ENCODE measurements at regions not wholly inside any gene's neighbourhood (a gene's known extent, or its start where the extent isn't known, plus 50 kb on each side); places are given as distances from the start of the nearest gene placed in this dataset.

GRCh38 chr20:52493171-52493721 lies 301.7 kb upstream of the ZFP64 start (continued):
- TF ChIP-seq CEBPZ (IDR thresholded peaks at IDR 0.05; ENCODE audit: low read length) (no peak), ZNF235 (CRISPR knock-in tag; IDR thresholded peaks at IDR 0.05; ENCODE audit: borderline replicate concordance) (no peak), IRF9 (CRISPR knock-in tag; IDR thresholded peaks at IDR 0.05; ENCODE audit: borderline replicate concordance) (no peak), ZNF326 (CRISPR knock-in tag; IDR thresholded peaks at IDR 0.05; ENCODE audit: borderline replicate concordance) (no peak)

DNA sequence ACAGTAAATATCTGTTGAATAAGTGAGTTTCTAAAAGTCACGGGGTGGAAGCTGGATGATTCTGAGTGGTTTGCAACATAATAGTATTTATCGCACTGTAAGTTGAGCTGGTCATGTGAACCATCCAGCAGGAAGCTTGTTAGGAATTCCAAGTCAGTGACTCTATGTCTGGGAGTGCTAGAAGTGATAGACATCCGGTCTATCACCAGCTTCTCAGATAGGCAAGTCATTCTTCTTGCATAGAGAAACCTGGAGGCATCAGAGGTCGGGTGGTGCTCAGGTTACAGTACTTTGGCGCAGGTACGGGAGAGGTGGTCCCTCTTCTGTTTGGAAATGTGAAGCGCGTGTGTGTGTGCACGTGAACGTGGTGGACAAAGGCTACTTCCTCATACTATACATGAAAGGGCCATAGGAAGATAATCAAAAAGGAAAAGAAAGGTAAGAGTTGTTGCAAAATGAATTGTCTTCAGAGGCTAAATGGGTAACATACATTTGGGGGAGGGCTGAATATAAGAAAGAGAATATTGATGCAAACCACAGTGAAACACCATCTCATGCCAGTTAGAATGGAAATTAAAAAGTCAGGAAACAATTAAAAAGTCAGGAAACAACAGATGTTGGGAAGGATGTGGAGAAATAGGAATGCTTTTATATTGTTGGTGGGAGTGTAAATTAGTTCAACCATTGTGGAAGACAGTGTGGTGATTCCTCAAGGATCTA lies 299.3 kb upstream of the ZFP64 start:
- intact Hi-C loops (cut with micrococcal nuclease; ENCODE audit: unreplicated experiment) (no loop called here), in situ Hi-C loops (cut with HindIII; ENCODE audit: extremely low pct_ligation_motif_present, low pct_unique_long_range_greater_than_20kb) (no loop called here)

More for the DNA sequence above, 299.3 kb upstream of the ZFP64 start:
- Histone ChIP-seq H3K9ac (ENCODE audit: insufficient read depth, low read depth, low read length) (no peak overlapping the region), H3K36me3 (replicated peaks in 1 of 2; ENCODE audit: control insufficient read depth in 1 of 2, insufficient read depth in 2 of 2, low read length in 2 of 2) (no peaks in the 10 kb centered on the region), H3K27me3 (ENCODE audit: control insufficient read depth in 1 of 2, insufficient read depth in 2 of 2, low read length in 2 of 2) (no peaks in the 10 kb centered on the region), H3K79me2 (ENCODE audit: insufficient read depth, low read length) (no peaks in the 10 kb centered on the region), H3K4me3 (replicated peaks in 1 of 3; ENCODE audit: insufficient read depth in 1 of 3, low read depth in 2 of 3, low read length in 3 of 3) (no peak overlapping the region), H3K4me1 (ENCODE audit: insufficient read depth, low read length) (no peaks in the 10 kb centered on the region), H2AFZ (ENCODE audit: low read length) (no peak overlapping the region), H3K4me2 (ENCODE audit: low read depth, low read length) (no peak overlapping the region), H3K9me3 (ENCODE audit: low read length) (no peaks in the 10 kb centered on the region), H4K20me1 (ENCODE audit: insufficient read depth, low read length) (no peaks in the 10 kb centered on the region), H3K27ac (ENCODE audit: extremely low read length, insufficient read depth, low read length) (no peak overlapping the region)
- no peak for ATAC-seq
- TF ChIP-seq HMG20A (CRISPR knock-in tag; IDR thresholded peaks at IDR 0.05; ENCODE audit: borderline replicate concordance): no peak
- no peak for TF ChIP-seq NFYB (CRISPR knock-in tag; IDR thresholded peaks at IDR 0.05)
- TF ChIP-seq BHLHE40 (IDR thresholded peaks at IDR 0.05; ENCODE audit: low read length): 0 out of 2 replicates have a peak, but pooled peaks have one; percentile 26
- no TSS peak for BruUV-seq (replicated peaks)
- FAIRE-seq: no peak
- POLR2A ChIA-PET: no interaction called here
- no peak for DNase-seq (ENCODE audit: low spot score)
- WGBS (ENCODE audit: low lambda C conversion rate): 21% methylated on average over 10 of the region's 10 CpGs
- CTCF ChIA-PET (ENCODE audit: low intra/inter-chr PET ratio, low total read pairs): no interaction called here
